NCI-H748 treated with DMSO at 0.1 percent for 48 hours (cell line): ENCODE measurements at regions not wholly inside any gene's neighbourhood (a gene's known extent, or its start where the extent isn't known, plus 50 kb on each side); places are given as distances from the start of the nearest gene placed in this dataset.

ENCODE experiments used
- DNase-seq: peaks from one replicate; lab custom pipeline; 2025; lab: John Stamatoyannopoulos, UW

DNA sequence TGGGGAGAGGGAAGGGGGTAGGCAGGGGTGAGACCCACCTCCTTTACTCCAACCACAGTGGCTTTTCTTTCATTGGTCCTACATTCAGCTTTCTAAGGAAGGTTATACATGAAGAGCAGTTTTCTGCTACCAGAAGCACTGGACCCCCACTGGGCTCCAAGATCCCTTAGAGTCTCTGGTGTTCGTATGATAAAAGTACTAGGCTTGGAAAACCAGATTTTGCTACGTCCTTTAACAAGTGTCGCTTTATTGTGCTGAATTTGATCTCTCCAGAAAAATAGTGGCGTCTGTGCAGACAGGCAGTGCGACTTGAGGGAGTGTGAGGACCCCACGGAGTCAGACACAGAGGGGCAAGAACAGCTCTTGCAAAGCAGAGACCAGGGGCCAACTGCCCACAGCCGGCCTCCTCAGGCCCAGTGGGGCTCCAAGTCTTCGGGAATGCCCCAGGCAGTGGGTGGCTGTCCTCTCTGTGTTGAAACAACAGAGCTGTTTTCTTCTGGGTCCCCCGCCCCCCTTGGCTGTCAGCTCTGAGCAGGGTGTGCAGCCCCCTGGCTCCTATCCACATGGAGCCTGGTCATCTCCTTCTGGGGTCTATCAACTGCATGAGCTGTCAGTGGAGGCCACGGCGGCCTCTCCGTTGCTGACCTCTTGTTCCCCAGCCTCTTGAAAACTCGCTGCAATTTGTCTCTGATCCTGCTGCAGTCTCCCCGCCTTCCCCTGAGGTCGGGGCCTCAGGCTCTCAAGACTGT lies 333.2 kb downstream of the RPS24 start:
- no peak for DNase-seq

DNA sequence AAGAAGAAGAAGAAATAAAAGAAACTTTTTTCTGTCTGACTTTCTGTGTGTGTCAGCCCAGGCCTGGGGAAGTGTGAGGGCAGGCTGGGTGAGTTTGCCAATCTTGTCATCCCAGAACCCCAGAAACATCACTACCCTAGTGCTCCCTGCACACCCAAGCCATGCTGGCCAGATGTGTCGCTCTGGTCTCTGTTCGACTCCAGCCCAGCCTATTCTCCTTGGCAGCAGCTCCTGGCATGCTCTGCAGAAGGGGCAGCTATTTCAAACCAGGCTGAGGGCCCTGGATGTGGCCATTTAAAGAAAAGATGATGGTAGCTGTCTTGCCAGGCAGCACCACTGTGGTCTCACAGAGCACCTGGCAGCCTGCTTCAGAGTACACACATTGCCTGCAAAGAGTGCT lies 334.1 kb downstream of the RPS24 start:
- DNase-seq = no peak

DNA sequence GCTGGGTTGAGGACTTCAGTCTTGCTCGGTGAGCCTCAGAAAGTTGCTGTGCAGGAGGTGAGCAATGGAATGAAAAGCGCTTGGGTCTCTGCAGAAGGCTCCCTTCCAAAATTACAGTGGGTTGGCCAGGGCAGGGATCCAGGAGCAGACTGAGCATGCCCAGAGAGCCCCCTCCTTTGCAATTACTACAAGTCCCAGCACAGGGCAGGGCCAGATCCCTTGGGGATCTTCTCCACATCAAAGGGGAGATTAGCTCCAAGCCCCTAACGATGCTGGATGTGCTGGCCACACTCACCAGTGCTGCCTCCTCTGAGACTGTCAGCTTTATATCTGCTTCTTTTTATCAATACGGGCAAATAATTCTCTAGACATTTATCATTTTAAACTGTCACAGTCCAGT lies 337.5 kb downstream of the RPS24 start:
- no peak for DNase-seq

DNA sequence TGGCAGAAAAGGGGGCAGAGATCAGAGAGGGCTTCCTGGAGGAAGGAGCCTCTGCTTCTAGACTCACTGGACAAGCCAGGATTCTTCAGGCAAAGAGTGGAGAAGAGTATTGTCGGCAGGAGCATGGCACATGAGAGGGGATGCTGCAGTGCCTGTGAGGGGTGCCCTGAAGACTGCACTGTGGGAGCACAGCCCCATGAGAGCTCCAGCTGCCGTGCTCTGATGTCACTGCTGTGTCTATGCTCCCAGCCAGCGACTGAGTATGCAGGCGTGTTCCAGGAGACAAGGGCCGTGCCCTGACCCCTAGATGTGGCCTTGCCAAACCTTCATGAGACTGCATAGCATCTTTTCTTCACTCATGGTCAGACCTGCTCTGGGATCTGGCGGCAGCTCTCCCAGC lies 339.1 kb downstream of the RPS24 start:
- no peak for DNase-seq

DNA sequence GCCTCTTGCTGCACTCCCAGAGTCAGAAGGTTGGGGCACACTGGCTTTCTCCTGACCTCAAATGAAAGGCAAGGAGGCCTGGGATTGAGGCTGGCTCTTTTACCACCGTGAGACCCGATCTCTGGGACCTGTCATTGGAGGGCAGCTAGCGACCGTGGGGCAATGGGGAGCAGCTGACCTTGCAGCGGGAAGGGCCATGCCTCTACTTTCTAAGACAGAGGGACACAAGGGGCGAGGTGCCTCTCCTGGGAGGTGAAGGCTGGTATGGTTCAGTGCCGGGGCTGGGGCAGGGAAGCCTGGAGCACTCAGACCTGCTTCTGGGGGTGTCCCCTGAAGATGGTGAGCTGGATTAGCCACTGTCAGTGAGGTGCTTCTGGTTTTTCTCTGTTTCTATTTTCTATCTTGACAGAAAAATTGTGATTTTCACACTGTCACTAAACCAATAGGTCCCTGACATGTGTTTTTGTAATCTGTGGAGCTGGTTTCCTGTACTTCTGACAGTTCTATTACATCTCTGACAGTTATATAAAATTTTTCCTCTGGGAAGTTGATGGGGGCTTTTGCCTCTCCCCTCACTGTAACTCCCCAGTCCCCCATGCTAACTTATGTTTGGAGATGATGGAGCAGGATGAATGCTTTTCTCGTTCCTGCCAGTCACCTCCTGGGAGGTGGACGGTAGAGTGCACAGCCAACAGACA lies 340.8 kb downstream of the RPS24 start:
- no peak for DNase-seq

DNA sequence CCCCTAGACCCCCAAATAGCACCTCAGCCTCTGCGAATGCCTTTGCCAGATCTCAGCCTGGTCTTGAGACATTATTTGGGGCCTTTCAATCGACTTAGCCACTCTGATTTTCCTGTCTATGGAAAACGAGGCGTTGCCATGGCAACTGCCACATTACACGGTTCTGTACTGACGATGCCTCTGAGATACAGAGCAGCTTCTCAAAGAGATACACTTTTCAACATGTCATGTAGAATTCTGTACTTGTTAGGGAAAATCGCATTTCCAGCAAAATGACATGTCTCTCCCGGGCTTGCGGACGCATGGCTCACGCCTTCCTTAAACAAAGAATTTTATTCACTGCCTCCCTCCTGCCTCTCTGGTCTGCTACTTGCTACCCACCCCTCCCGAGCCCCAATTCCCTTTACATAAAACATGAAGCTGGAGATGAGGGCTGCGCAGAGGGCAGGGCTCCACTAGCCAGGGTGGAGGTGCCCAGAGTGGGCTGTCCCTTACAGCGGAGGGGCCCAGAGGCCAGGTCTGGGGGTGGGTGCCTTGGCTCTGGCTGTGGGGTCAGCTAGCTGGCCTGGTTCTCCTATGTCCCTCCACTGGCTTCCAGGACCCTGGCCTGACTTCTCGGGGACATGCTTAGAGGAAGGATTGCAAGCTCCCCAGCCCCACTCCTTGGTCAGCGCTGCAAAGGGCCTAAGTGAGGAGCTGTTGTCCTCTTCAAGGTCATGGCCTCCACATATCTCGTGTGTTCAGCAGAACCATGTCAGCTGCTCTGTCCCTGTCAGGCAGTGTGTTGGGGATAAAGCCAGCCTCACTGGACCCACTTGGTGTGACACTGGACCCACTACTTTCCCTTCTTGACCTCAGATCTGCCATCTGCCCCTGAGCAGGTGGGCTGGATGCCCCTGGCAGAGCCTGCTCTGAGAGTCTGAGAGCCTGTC lies 342.5 kb downstream of the RPS24 start:
- DNase-seq = no peak

DNA sequence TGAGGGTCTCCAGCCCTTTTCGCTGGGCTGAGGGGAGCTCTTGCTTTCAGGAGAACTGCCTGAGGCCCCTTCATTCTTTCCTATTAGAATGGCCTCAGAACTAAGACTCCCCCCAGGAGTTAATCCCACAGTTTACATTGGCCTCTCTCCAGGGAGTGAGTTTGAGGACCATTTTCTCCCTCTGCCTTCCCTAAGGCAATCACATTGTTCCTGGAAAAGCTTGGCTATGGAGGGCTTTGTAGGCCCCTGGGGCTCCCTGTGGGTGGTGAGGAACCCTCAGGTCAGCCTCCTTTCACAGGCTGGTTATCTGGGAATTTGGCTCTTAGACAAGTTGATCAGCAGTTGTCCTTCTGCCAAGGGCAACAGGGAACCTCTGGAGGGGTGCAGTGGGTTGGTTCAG lies 343.7 kb downstream of the RPS24 start:
- DNase-seq = no peak

DNA sequence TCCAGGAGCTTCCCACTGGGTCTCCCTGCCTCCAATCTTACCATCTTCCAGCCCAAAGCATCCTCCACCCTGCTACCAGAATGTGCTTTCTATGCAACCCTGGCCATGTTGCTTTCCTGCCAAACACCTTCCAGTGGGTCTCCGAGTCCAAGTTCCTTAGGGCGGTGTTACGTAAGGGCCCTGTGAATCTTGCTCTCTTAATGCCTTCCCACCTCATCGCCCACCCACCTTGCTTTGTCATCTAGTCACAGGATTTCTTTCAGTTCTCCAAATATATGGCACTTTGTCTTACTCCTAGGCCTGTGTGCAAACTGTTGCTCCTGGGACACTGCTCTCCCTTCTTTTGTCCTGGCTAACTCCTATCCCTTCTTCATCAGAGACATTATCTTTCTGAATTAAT lies 344.5 kb downstream of the RPS24 start:
- no peak for DNase-seq

DNA sequence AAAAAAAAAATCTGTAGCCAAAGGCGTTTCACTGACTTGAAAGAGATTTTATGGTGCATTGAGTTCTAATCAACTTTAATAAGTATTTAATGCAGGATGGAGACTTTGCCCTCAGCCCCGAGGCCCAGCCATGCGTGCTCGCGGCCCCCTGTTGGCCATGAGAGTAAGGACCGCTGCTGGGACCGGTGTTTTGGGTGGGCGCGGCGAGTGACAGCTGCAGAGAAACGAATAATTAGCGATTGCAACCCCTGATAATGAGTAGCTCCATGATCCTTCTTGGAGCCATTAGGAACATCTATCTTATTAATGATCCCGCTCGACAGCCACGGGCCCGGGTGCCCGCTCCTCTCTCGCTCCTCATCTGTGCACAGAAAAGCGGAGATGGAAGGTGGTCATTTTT lies 347.4 kb downstream of the RPS24 start:
- DNase-seq = no peak

DNA sequence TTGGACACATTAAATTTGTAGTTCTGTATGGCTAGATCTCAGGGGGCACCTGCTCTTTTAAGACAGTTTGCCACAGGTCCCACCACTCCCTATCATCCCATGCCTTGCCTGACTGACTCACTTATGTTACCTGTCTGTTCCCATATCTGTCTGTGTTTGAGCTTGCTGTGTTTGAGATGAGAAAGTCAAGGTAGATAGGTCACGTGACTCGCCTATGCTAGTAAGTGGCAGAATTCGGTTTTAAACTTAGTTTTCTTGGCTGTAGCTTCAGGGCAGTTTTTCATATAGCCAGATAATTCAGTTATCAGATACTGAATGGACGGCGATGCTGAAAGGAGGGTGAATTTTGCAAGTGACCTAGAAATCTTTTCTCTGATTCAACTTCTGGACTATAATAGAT lies 348.4 kb downstream of the RPS24 start:
- no peak for DNase-seq

DNA sequence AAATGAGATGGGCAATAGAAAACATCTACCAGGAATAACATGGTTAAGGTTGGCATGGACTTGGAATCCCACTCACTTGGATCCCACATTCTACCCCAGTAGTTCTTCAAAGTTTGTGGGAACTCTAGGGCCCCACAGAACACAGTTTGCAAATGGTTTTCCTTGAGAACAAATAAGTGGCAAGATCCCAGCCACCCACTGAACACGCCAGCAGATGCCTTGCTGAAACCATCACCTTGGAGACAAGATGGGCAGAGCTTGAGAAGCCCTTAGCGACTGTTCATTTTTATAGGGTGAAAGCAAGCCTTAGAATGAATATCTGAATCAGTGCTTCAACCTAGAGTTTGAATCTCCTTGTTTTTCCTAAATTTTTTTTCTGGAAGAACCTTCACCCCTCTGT lies 349.1 kb downstream of the RPS24 start:
- no peak for DNase-seq

DNA sequence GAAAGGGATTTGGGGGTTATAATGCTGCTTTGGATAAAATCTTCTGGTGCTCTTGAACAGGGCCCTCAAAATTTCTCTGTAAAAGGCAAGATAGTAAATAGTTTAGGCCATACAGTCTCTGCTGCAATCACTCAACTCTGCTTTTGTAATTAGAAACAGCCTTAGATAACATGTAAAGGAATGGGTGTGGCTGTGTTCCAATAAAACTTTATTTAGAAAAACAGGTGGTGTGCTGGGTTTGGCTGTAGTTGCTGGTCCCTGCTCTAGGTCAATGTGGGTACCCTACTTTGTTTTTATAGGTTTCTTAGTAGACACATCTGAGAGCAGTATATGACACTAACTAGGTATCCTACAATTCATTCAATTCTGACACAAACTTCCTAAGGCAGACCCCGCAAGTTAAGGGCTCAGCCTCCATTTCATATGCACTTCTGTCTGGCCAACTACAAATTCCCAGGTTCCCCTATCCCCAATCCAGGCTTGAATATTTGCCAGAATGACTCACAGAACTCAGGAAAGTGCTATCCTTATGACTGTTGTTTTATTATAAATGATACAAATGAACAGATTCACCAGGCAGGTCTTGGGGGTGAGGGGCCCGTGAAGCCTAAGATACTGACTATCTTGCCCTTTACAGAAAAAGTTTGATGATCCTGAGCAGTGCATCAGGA lies 349.9 kb downstream of the RPS24 start:
- no peak for DNase-seq

DNA sequence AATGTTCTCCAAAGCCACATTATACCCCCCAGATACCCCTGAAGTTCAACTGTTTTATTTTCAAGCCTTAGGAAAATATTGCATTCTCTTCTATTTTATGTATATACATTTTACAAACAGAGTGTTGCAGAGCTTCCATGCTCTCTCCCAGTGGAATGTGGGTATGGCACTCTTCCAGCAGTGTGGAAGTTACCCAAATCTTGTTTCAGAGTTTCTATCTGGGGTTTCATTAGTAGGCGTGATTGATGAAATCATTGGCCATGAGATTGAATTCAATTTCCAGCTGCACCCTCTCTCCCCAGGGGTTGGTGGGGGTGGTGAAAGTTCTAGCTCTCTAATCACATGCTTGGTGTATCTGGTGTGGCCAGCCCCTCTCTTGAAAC lies 350.4 kb downstream of the RPS24 start:
- no peak for DNase-seq

DNA sequence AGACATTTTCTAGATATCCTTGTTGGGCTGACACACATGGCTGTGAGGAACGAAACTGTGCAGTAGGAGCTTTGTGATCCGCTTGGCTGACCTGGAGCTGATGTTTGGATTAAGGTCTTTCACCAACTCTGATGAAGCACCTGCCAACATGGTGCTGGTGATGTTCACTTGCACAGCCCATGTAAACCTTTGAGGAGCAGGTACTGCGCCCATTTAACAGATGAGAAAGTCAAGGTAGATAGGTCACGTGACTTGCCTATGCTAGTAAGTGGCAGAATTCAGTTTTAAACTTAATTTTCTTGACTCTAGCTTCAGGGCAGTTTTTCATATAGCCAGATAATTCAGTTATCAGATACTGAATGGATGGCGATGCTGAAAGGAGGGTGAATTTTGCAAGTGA lies 351.9 kb downstream of the RPS24 start:
- no peak for DNase-seq

DNA sequence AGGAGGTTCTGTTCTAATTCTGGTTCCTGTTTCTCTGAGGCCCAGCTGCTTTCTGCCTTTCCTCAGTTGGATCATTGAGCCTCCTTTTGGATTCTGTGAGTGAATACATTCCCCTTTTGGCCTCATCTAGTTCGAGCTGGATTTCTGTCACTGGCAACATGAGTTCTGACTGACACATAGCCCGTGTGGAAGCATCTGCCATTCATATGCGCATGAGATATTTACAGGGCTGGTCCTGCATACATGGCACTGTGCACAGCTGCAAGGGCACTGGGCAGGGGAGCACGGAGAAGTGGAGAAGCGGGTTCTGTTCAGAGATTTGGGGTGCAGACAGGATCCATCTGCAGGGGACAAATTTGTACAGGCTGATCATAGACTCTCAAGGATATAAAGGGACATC lies 352.8 kb downstream of the RPS24 start:
- no peak for DNase-seq

DNA sequence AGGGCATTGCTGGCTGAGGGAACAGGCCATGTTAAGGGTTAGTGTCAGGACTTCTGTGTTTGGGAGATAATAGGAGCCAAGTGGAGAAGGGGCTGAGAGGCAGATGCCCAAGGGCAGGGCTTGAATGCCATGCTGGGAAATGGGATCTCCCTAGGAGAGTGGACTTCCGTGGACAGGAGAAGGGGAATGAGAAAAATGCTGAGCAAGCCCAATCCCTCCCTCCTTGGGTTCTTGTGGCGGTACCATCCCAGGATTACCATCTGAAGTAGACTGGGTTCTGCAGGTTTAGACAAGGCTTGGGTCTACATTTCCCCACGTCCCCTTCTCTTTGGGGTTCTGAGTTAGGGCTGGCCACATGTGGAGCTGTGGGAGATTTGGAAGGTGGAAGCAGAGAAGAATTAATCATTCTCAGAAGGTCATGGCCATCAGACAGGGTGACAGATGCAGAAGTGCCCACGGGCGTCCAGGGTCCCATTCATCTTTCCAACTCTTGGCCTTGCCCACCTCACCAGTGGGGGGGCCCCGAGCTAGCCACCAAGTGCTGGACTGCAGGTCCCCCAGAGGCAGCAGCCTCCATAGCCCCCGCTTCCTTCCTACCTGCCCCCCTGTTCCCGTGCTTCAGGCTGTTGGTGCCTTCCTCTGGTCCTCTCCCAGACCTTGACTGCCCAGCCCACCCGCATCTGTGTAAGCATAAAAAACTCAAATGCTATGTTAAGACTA lies 354.8 kb downstream of the RPS24 start:
- DNase-seq = no peak

DNA sequence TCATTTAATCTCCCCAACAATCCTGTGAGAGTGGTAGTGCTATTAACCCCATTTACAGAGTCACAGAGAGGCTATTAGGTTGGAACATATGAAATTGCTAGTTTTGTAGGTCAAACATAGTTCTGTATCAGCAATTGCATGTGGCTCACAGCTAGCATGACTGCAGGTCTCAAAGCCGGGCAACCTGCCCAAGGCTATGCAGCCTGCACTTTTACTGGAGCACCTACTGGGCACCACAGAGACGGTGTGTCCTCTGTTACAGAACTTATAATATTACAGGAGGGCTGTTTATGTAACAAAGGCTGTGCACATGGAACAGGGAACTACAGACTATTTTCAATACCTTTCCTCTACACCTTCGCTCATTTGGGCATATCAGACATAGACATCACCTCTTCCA lies 355.8 kb downstream of the RPS24 start:
- DNase-seq = no peak

DNA sequence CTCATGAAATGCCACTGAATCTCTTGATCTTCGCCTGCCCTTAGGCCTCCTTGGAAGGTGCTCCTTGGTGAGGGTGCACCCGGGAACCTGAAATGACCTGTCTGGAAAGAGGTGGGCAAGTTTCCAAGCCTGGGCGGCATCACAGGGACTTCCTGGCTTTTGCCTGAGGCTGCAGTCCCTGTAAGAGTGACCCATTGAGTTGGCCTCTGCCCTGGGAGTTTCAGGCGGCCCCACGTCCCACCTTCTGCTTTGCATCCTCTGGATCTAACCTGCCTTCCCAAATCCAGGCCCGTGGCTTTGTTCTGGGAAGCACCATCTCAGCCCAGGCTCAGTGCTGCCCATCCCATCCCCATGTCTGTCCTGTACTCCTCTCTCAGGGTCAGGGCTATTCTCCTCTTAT lies 356.4 kb downstream of the RPS24 start:
- DNase-seq = no peak

DNA sequence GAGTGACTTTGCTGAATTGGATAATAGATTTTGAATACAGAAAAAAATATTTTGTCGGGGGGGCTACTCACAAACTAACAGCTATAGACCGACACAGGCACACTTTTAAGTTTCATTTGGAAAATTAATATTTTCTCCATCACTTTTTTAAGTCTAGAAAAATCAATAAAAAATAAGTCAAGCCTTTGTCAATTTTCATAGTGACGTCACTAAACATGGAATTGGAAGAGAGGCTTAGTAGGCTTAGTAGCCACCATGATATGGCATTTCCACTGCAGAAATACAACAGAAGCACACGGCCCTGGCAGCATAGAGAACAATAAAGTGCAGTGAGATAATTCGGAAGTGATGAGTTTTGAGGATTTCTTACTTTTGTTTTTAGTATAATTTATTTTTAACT lies 357.2 kb downstream of the RPS24 start:
- DNase-seq = no peak

DNA sequence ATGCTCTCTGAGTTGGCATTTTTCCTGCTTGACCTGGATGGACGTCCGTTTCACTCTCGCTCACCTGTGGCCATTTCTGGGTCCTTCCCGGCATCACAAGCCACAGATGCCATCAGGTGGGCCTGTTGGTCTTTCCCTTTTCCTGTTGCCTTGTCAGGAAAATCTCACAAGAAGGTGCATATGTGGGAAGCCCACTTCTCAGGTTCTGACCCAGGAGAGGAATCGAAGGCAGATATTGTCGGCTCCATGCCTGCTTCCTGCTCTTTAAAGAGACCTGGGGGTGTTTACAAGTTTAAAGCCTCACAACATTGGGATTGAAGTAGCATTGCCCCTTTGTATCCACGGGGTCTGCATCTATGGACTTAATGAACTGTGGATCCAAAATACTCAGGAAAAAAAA lies 357.9 kb downstream of the RPS24 start:
- DNase-seq = no peak

DNA sequence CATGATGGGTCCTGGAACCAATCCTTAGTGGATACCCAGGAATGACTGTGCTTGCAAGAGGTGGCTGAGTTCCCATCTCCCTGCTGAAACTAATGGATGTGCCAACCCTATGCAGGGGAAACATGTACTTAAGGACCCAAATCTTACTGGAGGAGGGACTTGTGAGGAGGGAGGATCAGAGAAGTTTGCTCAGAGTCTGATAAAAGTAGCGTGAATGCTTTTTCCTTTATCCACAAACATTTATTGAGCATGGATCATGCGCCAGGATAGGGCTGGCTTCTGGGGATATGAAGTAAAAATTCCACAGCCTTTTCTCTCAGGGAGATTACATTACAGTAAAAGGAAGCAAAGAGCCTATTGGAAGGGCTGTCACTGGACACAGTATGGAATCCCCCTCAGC lies 358.5 kb downstream of the RPS24 start:
- no peak for DNase-seq

DNA sequence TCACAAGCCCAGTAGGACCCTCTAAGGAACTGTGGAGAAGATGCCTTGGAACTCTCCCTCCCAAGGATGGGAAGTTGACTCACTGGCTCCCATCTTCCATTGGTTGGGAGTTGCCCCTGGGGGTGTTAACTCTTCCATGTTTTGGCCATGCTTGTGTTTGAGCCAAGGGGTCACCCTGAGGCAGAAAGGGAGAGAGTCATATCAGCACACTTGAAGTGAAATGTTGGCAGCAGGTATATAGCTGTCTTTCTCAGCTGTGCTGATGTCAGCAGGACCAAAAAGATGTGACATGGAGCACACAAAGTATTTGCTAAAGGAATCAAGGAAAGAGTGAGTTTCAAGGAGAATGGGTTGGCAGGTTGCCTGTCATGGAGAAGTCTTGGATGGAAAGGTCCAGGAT lies 359.4 kb downstream of the RPS24 start:
- DNase-seq = no peak
